ENCODE measurements at regions not wholly inside any gene's neighbourhood (a gene's known extent, or its start where the extent isn't known, plus 50 kb on each side); places are given as distances from the start of the nearest gene placed in this dataset.
"Not testable (repeated sequence)": the region's sequence is repeated elsewhere in the genome, so short reads cannot be mapped to it uniquely, and the experiment has no call there.

DNA sequence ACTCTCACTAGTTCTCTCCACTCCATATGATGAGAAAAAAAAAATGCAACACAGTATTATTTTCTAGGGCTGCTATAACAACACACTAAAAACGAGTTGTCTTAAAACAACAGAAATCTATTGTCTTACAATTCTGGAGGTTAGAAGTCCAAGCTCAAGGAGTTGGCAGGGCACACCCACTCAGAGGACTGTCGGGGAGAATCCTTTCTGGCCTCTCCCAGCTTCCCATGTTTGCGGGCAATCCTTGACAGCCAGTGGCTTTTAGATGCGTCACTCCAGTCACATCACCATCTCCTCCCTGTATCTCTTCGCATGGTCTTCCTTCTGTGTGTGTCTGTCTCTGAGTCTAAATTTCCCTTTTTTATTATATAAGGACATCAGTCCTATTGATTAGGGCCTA, 64.0 kb upstream of the KIF2A start:
- DNase-seq: not testable (repeated sequence)

- DNase-seq: not testable (repeated sequence)
Measured at GRCh38 chr5:62243046-62243445, 63.0 kb upstream of the KIF2A start.

GRCh38 chr5:62248192-62248591, 57.8 kb upstream of the KIF2A start:
- DNase-seq: not testable (repeated sequence)

GRCh38 chr5:62250085-62250484, 55.9 kb upstream of the KIF2A start:
- not testable (repeated sequence) for DNase-seq

DNA sequence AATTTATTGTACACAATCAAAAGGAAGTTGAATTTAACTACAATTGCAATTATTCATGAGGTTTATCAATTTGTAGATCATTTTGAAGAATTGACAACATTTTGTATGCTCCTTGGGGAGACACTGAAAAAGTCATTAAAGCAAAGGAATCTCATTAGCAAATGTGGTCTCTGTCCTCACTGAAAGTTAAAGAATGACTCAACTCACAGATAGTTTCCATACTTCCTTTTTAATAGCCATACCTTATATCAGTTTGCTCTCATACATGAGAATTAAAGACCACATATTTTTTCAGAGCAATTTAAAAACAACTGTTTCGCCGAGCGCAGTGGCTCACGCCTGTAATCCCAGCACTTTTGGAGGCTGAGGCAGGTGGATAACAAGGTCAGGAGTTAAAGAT, 55.1 kb upstream of the KIF2A start:
- DNase-seq: not testable (repeated sequence)

- DNase-seq: not testable (repeated sequence)
Measured at GRCh38 chr5:62252519-62252918, 53.5 kb upstream of the KIF2A start.

- DNase-seq: not testable (repeated sequence)
Measured at GRCh38 chr5:62255551-62255950, 50.5 kb upstream of the KIF2A start.

- DNase-seq: no peak
Measured at GRCh38 chr5:62256161-62257019, 49.6 kb upstream of the KIF2A start.

All from CD4-positive, alpha-beta T cell treated with Interleukin-15 for 1 hour (primary cell).